MCF 10A (cell line): ENCODE measurements at regions not wholly inside any gene's neighbourhood (a gene's known extent, or its start where the extent isn't known, plus 50 kb on each side); places are given as distances from the start of the nearest gene placed in this dataset.

Source experiments
- BruUV-seq: library from RNA; stranded (reverse); fragments of 400-500 nt; replicated peaks from 2 replicates; lab custom pipeline; 2021; lab: Mats Ljungman, UMichigan
- CTCF ChIA-PET: fragments of 300-600 bp; sonication (Branson Sonifier 250); formaldehyde crosslinking; extraction: SDS; loops from one replicate; lab custom pipeline; 2021; ENCODE audit warnings: antibody characterized with exemption, inconsistent platforms; lab: Yijun Ruan, JAX
- POLR2A ChIA-PET: fragments of 300-600, 350-650 bp; sonication (Branson Sonifier 250); formaldehyde crosslinking; extraction: SDS; loops from one replicate; lab custom pipeline; 2020; ENCODE audit warnings: antibody characterized with exemption, inconsistent platforms; lab: Yijun Ruan, JAX
- DNase-seq: peaks from one replicate; pipeline ENCODE4 v3.0.0-alpha.2; 2018; ENCODE audit not compliant: unreplicated experiment
- H3K27ac Mint-ChIP-seq: one replicate; pipeline ENCODE4 v1.8.0; 2022; ENCODE audit warnings: mild to moderate bottlenecking, low read depth, mixed read lengths; ENCODE audit not compliant: unreplicated experiment
- H3K27me3 Mint-ChIP-seq: one replicate; pipeline ENCODE4 v1.8.0; 2022; ENCODE audit warnings: mixed read lengths; ENCODE audit not compliant: insufficient read depth, unreplicated experiment
- H3K36me3 Mint-ChIP-seq: one replicate; pipeline ENCODE4 v1.8.0; 2022; ENCODE audit warnings: mild to moderate bottlenecking, moderate library complexity, mixed read lengths; ENCODE audit not compliant: insufficient read depth, unreplicated experiment
- H3K4me1 Mint-ChIP-seq: one replicate; pipeline ENCODE4 v1.8.0; 2022; ENCODE audit warnings: mixed read lengths; ENCODE audit not compliant: insufficient read depth, unreplicated experiment
- H3K4me3 Mint-ChIP-seq: one replicate; pipeline ENCODE4 v1.8.0; 2022; ENCODE audit warnings: mild to moderate bottlenecking, moderate library complexity, mixed read lengths; ENCODE audit not compliant: unreplicated experiment
- H3K9me3 Mint-ChIP-seq: one replicate; pipeline ENCODE4 v1.8.0; 2022; ENCODE audit warnings: mixed read lengths; ENCODE audit not compliant: unreplicated experiment
- intact Hi-C: fragments of 100-400 bp; cut with micrococcal nuclease; formaldehyde crosslinking; loops from 2 replicates; pipeline ENCODE4 v1.14.1; 2022
- TF ChIP-seq, protein P1 (sequence below): fragments of 200-600 bp; IDR thresholded peaks from one replicate; pipeline ENCODE4 v1.8.0; 2022; ENCODE audit warnings: antibody characterized with exemption, mild to moderate bottlenecking; ENCODE audit not compliant: unreplicated experiment

DNA sequence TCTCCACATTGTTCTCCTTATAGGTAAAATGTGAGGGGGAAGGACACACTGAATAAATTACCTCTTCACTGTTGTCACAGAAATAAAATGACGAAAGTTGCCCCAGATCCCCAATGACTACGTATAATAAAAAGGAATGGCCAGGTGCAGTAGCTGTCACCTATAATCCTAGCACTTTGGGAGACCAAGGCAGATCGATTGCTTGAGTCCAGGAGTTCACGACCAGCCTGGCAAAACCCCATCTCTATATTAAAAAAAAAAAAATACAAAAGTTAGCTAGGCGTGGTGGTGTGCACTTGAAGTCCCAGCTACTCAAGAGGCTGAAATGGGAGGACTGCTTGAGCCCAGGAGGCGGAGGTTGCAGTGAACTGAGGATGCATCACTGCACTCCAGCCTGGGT lies 82.2 kb upstream of the APC start:
- TF ChIP-seq, protein P1, sequence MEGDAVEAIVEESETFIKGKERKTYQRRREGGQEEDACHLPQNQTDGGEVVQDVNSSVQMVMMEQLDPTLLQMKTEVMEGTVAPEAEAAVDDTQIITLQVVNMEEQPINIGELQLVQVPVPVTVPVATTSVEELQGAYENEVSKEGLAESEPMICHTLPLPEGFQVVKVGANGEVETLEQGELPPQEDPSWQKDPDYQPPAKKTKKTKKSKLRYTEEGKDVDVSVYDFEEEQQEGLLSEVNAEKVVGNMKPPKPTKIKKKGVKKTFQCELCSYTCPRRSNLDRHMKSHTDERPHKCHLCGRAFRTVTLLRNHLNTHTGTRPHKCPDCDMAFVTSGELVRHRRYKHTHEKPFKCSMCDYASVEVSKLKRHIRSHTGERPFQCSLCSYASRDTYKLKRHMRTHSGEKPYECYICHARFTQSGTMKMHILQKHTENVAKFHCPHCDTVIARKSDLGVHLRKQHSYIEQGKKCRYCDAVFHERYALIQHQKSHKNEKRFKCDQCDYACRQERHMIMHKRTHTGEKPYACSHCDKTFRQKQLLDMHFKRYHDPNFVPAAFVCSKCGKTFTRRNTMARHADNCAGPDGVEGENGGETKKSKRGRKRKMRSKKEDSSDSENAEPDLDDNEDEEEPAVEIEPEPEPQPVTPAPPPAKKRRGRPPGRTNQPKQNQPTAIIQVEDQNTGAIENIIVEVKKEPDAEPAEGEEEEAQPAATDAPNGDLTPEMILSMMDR: no peak
- Mint-ChIP-seq H3K4me1 (no peaks in the 10 kb centered on the region), H3K27me3 (peaks cover 4% of the 10 kb centered on the region), H3K27ac (no peak overlapping the region), H3K36me3 (no peaks in the 10 kb centered on the region), H3K4me3 (no peak overlapping the region), H3K9me3 (no peaks in the 10 kb centered on the region)
- BruUV-seq: no TSS peak
- ChIA-PET CTCF (interaction anchor here (0.5 kb wide), 1 partner anchor 103 kb away, joined by 4 read pairs; no protein-coding TSS in a partner anchor), POLR2A (no interaction called here)
- no peak for DNase-seq
- intact Hi-C loops: no loop called here

DNA sequence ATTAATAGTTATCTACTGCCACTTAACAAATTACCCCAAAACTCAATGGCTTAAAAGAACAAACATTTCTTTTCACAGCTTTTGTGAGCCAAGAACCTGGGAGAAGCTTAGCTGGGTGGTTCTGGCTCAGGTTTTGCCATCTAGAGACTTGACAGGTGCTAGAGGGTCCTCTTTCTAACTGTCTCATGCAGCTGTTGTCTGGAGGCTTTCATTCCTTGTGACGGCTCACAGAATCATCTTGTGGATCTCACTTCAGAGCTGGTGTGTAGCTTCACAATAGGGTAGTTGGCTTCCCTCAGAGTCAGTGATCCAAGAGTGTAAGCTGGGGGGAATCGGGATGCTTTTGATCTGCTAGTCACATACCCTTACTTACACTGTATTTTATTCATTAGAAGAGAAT lies 81.2 kb upstream of the APC start:
- no TSS peak for BruUV-seq
- intact Hi-C loops: no loop called here
- TF ChIP-seq, protein P1: no peak
- H3K27me3 Mint-ChIP-seq: peaks cover 14% of the 10 kb centered on the region
- ChIA-PET CTCF (interaction anchor here (0.6 kb wide), 1 partner anchor 84 kb away, joined by 6 read pairs; no protein-coding TSS in a partner anchor), POLR2A (no interaction called here)
- H3K36me3 Mint-ChIP-seq: no peaks in the 10 kb centered on the region
- DNase-seq: no peak
- H3K4me1 Mint-ChIP-seq: no peaks in the 10 kb centered on the region
- H3K27ac Mint-ChIP-seq: no peak overlapping the region
- H3K4me3 Mint-ChIP-seq: no peak overlapping the region
- no peaks in the 10 kb centered on the region for H3K9me3 Mint-ChIP-seq

DNA sequence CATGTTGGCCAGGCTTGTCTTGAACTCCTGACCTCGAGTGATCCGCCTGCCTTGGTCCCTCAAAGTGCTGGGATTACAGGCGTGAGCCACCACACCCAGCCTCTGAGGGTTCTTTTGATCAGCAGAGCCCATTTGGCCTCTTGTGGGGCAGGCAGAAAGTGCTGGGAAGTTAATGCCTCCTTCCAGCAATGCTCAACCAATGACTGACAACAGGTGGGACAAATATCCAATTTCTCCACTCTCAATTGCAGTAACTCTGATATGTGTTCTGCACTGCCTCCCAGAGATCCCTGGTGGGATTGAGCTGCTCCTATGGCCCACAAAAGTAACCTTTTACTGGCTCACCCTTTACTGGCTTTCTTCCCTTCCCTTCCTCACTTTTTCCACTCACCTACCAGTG lies 79.9 kb upstream of the APC start:
- BruUV-seq: no TSS peak
- no peak overlapping the region for H3K27ac Mint-ChIP-seq
- no peak overlapping the region for H3K4me3 Mint-ChIP-seq
- H3K36me3 Mint-ChIP-seq: no peaks in the 10 kb centered on the region
- no peak for DNase-seq
- intact Hi-C loops: no loop called here
- CTCF ChIA-PET: no interaction called here
- no peaks in the 10 kb centered on the region for H3K9me3 Mint-ChIP-seq
- peaks cover 23% of the 10 kb centered on the region for H3K27me3 Mint-ChIP-seq
- POLR2A ChIA-PET: no interaction called here
- no peaks in the 10 kb centered on the region for H3K4me1 Mint-ChIP-seq
- TF ChIP-seq, protein P1: no peak

DNA sequence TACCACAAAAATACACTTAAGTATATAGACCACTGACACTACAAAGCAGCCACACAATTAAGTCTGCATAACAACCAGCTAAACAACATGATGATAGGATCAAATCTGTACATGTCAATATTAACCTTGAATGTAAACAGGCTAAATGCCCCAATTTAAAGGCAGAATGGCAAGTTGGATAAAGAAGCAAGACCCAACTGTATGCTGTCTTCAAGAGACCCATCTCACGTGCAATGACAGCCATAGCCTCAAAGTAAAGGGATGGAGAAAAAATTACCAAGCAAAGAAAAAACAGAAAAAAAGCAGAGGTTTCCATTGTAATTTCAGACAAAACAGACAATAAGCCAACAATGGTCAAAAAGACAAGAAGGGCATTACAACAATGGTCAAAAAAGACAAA lies 77.3 kb upstream of the APC start:
- no peak overlapping the region for H3K27ac Mint-ChIP-seq
- H3K4me1 Mint-ChIP-seq: no peaks in the 10 kb centered on the region
- intact Hi-C loops: no loop called here
- ChIA-PET POLR2A (no interaction called here), CTCF (no interaction called here)
- TF ChIP-seq, protein P1: no peak
- H3K4me3 Mint-ChIP-seq: no peak overlapping the region
- DNase-seq: no peak
- peaks cover 23% of the 10 kb centered on the region for H3K27me3 Mint-ChIP-seq
- no peaks in the 10 kb centered on the region for H3K9me3 Mint-ChIP-seq
- no peaks in the 10 kb centered on the region for H3K36me3 Mint-ChIP-seq
- no TSS peak for BruUV-seq
